DND-41 (cell line): ENCODE measurements at regions not wholly inside any gene's neighbourhood (a gene's known extent, or its start where the extent isn't known, plus 50 kb on each side); places are given as distances from the start of the nearest gene placed in this dataset.
"Not testable (repeated sequence)": the region's sequence is repeated elsewhere in the genome, so short reads cannot be mapped to it uniquely, and the experiment has no call there.

Experiments
- EZH2 ChIP-seq: IDR thresholded peaks from 3 replicates; pipeline ENCODE4 v1.6.1; 2012; ENCODE audit warnings: borderline replicate concordance, low read depth, mild to moderate bottlenecking, moderate library complexity, low read length, inconsistent platforms; ENCODE audit not compliant: severe bottlenecking
- TF ChIP-seq, protein P1 (sequence below): IDR thresholded peaks from 2 replicates; pipeline ENCODE4 v1.5.1; 2012; ENCODE audit warnings: borderline replicate concordance, low read length, moderate library complexity, mild to moderate bottlenecking; ENCODE audit not compliant: poor library complexity, severe bottlenecking; ENCODE audit errors: extremely low read depth

DNA sequence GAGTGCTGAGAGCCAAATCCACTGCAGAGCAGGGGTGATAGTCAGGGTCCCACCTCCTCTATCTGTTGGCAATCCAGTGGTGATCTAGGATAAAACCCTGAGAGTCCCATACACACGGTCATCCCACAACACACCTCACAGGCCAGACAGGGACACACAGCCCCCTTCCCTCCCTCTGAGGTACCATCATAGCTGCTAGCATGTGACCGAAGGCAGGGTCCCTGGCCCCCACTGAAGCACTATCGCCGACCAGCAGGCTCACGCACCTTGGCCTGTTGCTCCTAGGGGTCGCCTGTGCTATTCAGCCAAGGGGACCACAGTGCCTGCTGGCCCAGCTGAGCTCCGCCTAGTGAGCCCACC is 168.8 kb downstream of the TBC1D2B start:
- TF ChIP-seq EZH2, result not testable (repeated sequence)
- TF ChIP-seq, protein P1, sequence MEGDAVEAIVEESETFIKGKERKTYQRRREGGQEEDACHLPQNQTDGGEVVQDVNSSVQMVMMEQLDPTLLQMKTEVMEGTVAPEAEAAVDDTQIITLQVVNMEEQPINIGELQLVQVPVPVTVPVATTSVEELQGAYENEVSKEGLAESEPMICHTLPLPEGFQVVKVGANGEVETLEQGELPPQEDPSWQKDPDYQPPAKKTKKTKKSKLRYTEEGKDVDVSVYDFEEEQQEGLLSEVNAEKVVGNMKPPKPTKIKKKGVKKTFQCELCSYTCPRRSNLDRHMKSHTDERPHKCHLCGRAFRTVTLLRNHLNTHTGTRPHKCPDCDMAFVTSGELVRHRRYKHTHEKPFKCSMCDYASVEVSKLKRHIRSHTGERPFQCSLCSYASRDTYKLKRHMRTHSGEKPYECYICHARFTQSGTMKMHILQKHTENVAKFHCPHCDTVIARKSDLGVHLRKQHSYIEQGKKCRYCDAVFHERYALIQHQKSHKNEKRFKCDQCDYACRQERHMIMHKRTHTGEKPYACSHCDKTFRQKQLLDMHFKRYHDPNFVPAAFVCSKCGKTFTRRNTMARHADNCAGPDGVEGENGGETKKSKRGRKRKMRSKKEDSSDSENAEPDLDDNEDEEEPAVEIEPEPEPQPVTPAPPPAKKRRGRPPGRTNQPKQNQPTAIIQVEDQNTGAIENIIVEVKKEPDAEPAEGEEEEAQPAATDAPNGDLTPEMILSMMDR, result not testable (repeated sequence)
